ENCODE measurements at regions not wholly inside any gene's neighbourhood (a gene's known extent, or its start where the extent isn't known, plus 50 kb on each side); places are given as distances from the start of the nearest gene placed in this dataset.

- POLR2A ChIA-PET = no interaction called here
- CTCF ChIA-PET = no interaction called here
- no peaks in the 10 kb centered on the region for H3K36me3 ChIP-seq (replicated peaks in 1 of 2; ENCODE audit: control extremely low read depth in 1 of 2, control insufficient read depth in 1 of 2, extremely low read depth in 1 of 2, insufficient read depth in 2 of 2, low read length in 1 of 2)
- H3K4me2 ChIP-seq (replicated peaks; ENCODE audit: low read depth, low read length, poor library complexity, severe bottlenecking) = no peak overlapping the region
- whole genome bisulfite sequencing (ENCODE audit: insufficient coverage) = 84% methylated on average over 4 of the region's 4 CpGs
- TF ChIP-seq CTCF (IDR thresholded peaks at IDR 0.05) (no peak), EZH2 (IDR thresholded peaks at IDR 0.05; ENCODE audit: borderline replicate concordance, insufficient read depth, low read depth, low read length, poor library complexity, severe bottlenecking) (no peak)
- intact Hi-C loops (cut with micrococcal nuclease) = no loop called here
- H3K4me1 Mint-ChIP-seq = no peaks in the 10 kb centered on the region
- H3K4me3 Mint-ChIP-seq = no peak overlapping the region
- ATAC-seq (ENCODE audit: low read depth) (no peak), DNase-seq (no peak)
- no peak overlapping the region for H3K27ac ChIP-seq (ENCODE audit: low read length in 2 of 2)
- H3K9me3 ChIP-seq (ENCODE audit: control extremely low read depth in 1 of 3, control insufficient read depth in 2 of 3, insufficient read depth in 1 of 3, low read length in 2 of 3) = no peaks in the 10 kb centered on the region
- H2AFZ ChIP-seq (ENCODE audit: insufficient read depth, low read depth, low read length, poor library complexity, severe bottlenecking) = no peak overlapping the region
- no peak overlapping the region for H3K4me3 ChIP-seq (ENCODE audit: control extremely low read depth in 1 of 5, extremely low read depth in 1 of 5, insufficient read depth in 1 of 5, low read depth in 2 of 5, low read length in 4 of 5)
- no peaks in the 10 kb centered on the region for H4K20me1 ChIP-seq (ENCODE audit: control insufficient read depth, insufficient read depth, low read length, poor library complexity, severe bottlenecking)
- H3K9me3 Mint-ChIP-seq (ENCODE audit: insufficient read depth) = no peaks in the 10 kb centered on the region
- H3K27me3 Mint-ChIP-seq = no peaks in the 10 kb centered on the region
- no peak overlapping the region for H3K27ac Mint-ChIP-seq
- H3K4me1 ChIP-seq (ENCODE audit: control insufficient read depth in 2 of 2, insufficient read depth in 2 of 2, low read length in 2 of 2) = no peaks in the 10 kb centered on the region
- no peak overlapping the region for H3K9ac ChIP-seq (ENCODE audit: low read length)
- no peaks in the 10 kb centered on the region for H3K27me3 ChIP-seq (replicated peaks in 1 of 4; ENCODE audit: control extremely low read depth in 1 of 4, control insufficient read depth in 3 of 4, insufficient read depth in 4 of 4, low read length in 3 of 4)
- no peaks in the 10 kb centered on the region for H3K79me2 ChIP-seq (ENCODE audit: control insufficient read depth, insufficient read depth, low read length)
Measured at GRCh38 chr22:26827611-26828010, 170.2 kb downstream of the MIAT start.

GRCh38 chr22:26828311-26828710 is 170.9 kb downstream of the MIAT start:
- intact Hi-C loops (cut with micrococcal nuclease) = no loop called here
- Mint-ChIP-seq H3K27me3 (no peaks in the 10 kb centered on the region), H3K4me1 (no peaks in the 10 kb centered on the region), H3K4me3 (no peak overlapping the region), H3K9me3 (ENCODE audit: insufficient read depth) (no peaks in the 10 kb centered on the region), H3K27ac (no peak overlapping the region)
- Histone ChIP-seq H3K79me2 (ENCODE audit: control insufficient read depth, insufficient read depth, low read length) (no peaks in the 10 kb centered on the region), H3K9me3 (ENCODE audit: control extremely low read depth in 1 of 3, control insufficient read depth in 2 of 3, insufficient read depth in 1 of 3, low read length in 2 of 3) (no peaks in the 10 kb centered on the region), H4K20me1 (ENCODE audit: control insufficient read depth, insufficient read depth, low read length, poor library complexity, severe bottlenecking) (no peaks in the 10 kb centered on the region), H3K27ac (ENCODE audit: low read length in 2 of 2) (no peak overlapping the region), H3K27me3 (replicated peaks in 1 of 4; ENCODE audit: control extremely low read depth in 1 of 4, control insufficient read depth in 3 of 4, insufficient read depth in 4 of 4, low read length in 3 of 4) (no peaks in the 10 kb centered on the region), H2AFZ (ENCODE audit: insufficient read depth, low read depth, low read length, poor library complexity, severe bottlenecking) (no peak overlapping the region), H3K36me3 (replicated peaks in 1 of 2; ENCODE audit: control extremely low read depth in 1 of 2, control insufficient read depth in 1 of 2, extremely low read depth in 1 of 2, insufficient read depth in 2 of 2, low read length in 1 of 2) (no peaks in the 10 kb centered on the region), H3K4me1 (ENCODE audit: control insufficient read depth in 2 of 2, insufficient read depth in 2 of 2, low read length in 2 of 2) (no peaks in the 10 kb centered on the region), H3K4me3 (ENCODE audit: control extremely low read depth in 1 of 5, extremely low read depth in 1 of 5, insufficient read depth in 1 of 5, low read depth in 2 of 5, low read length in 4 of 5) (no peak overlapping the region), H3K9ac (ENCODE audit: low read length) (no peak overlapping the region), H3K4me2 (replicated peaks; ENCODE audit: low read depth, low read length, poor library complexity, severe bottlenecking) (no peak overlapping the region)
- TF ChIP-seq EZH2 (IDR thresholded peaks at IDR 0.05; ENCODE audit: borderline replicate concordance, insufficient read depth, low read depth, low read length, poor library complexity, severe bottlenecking) (no peak), CTCF (IDR thresholded peaks at IDR 0.05) (no peak)
- 93% methylated on average over 3 of the region's 3 CpGs for WGBS (ENCODE audit: insufficient coverage)
- DNase-seq (no peak), ATAC-seq (ENCODE audit: low read depth) (no peak)
- CTCF ChIA-PET = no interaction called here
- POLR2A ChIA-PET = no interaction called here
